H9 (cell line): ENCODE measurements at regions not wholly inside any gene's neighbourhood (a gene's known extent, or its start where the extent isn't known, plus 50 kb on each side); places are given as distances from the start of the nearest gene placed in this dataset.

ENCODE experiments used
- DNase-seq: peaks from one replicate; pipeline ENCODE4 v3.0.0-alpha.2; 2017
- H2AFZ ChIP-seq: one replicate; pipeline ENCODE4 v1.6.1; 2013; ENCODE audit warnings: mild to moderate bottlenecking, low read length, control low read depth, moderate library complexity
- H2AK5ac ChIP-seq: 2 replicates; pipeline ENCODE4 v1.6.1; 2013; ENCODE audit warnings: low read length, control low read depth, mixed read lengths; ENCODE audit not compliant: insufficient read length
- H2BK120ac ChIP-seq: one replicate; pipeline ENCODE4 v1.6.1; 2013; ENCODE audit warnings: low read depth, mild to moderate bottlenecking, low read length, control low read depth, inconsistent platforms; ENCODE audit not compliant: poor library complexity, severe bottlenecking
- H2BK12ac ChIP-seq: 2 replicates; pipeline ENCODE4 v1.6.1; 2013; ENCODE audit warnings: low read length, control low read depth, mixed read lengths, low read depth; ENCODE audit not compliant: insufficient read length
- H2BK15ac ChIP-seq: 2 replicates; pipeline ENCODE4 v1.6.1; 2013; ENCODE audit warnings: low read depth, low read length, control low read depth
- H2BK20ac ChIP-seq: one replicate; pipeline ENCODE4 v1.6.1; 2013; ENCODE audit warnings: low read depth, mild to moderate bottlenecking, low read length, control low read depth, inconsistent platforms; ENCODE audit not compliant: poor library complexity, severe bottlenecking
- H2BK5ac ChIP-seq: 2 replicates; pipeline ENCODE4 v1.6.1; 2013; ENCODE audit warnings: low read length, control low read depth, mixed read lengths; ENCODE audit not compliant: insufficient read length
- H3K14ac ChIP-seq: 2 replicates; pipeline ENCODE4 v1.6.1; 2013; ENCODE audit warnings: low read length, control low read depth; ENCODE audit not compliant: insufficient read depth
- H3K18ac ChIP-seq: 2 replicates; pipeline ENCODE4 v1.6.1; 2013; ENCODE audit warnings: low read depth, mild to moderate bottlenecking, mixed read lengths, low read length, control low read depth; ENCODE audit not compliant: insufficient read length
- H3K23ac ChIP-seq: 2 replicates; pipeline ENCODE4 v1.6.1; 2013; ENCODE audit warnings: low read length, control low read depth, mixed read lengths, low read depth; ENCODE audit not compliant: insufficient read length
- H3K23me2 ChIP-seq: 2 replicates; pipeline ENCODE4 v1.6.1; 2013; ENCODE audit warnings: low read depth, mild to moderate bottlenecking, mixed read lengths, low read length, control low read depth; ENCODE audit not compliant: insufficient read length, poor library complexity, severe bottlenecking
- H3K27ac ChIP-seq: 2 replicates; pipeline ENCODE4 v1.5.1; 2013; ENCODE audit warnings: low read length, control low read depth, mixed read lengths, low read depth; ENCODE audit not compliant: insufficient read length
- H3K27me3 ChIP-seq: 2 replicates; pipeline ENCODE4 v1.6.1; 2013; ENCODE audit warnings: low read length, control low read depth, inconsistent platforms; ENCODE audit not compliant: insufficient read depth
- H3K4ac ChIP-seq: 2 replicates; pipeline ENCODE4 v1.6.1; 2013; ENCODE audit warnings: low read depth, mild to moderate bottlenecking, control low read depth, inconsistent platforms, low read length, moderate library complexity
- H3K4me1 ChIP-seq: 2 replicates; pipeline ENCODE4 v1.6.1; 2013; ENCODE audit warnings: low read length, control low read depth, inconsistent platforms; ENCODE audit not compliant: insufficient read depth
- H3K4me2 ChIP-seq: 2 replicates; pipeline ENCODE4 v1.6.1; 2013; ENCODE audit warnings: low read length, control low read depth, mixed read lengths; ENCODE audit not compliant: insufficient read length, insufficient read depth
- H3K56ac ChIP-seq: 2 replicates; pipeline ENCODE4 v1.6.1; 2013; ENCODE audit warnings: low read depth, mild to moderate bottlenecking, mixed read lengths, low read length, control low read depth; ENCODE audit not compliant: insufficient read length
- H3K79me1 ChIP-seq: 2 replicates; pipeline ENCODE4 v1.6.1; 2013; ENCODE audit warnings: low read depth, mild to moderate bottlenecking, moderate library complexity, low read length, control low read depth, inconsistent platforms; ENCODE audit not compliant: insufficient read depth, poor library complexity, severe bottlenecking
- H3K79me2 ChIP-seq: 2 replicates; pipeline ENCODE4 v1.6.1; 2013; ENCODE audit warnings: low read length, control low read depth, inconsistent platforms; ENCODE audit not compliant: insufficient read depth
- H3K9ac ChIP-seq: 2 replicates; pipeline ENCODE4 v1.6.1; 2013; ENCODE audit warnings: low read length, control low read depth, mixed read lengths; ENCODE audit not compliant: insufficient read length; ENCODE audit errors: extremely low read depth
- H3K9me3 ChIP-seq: one replicate; pipeline ENCODE4 v1.6.1; 2013; ENCODE audit warnings: low read depth, low read length, inconsistent platforms; ENCODE audit not compliant: control insufficient read depth
- H3T11ph ChIP-seq: one replicate; pipeline ENCODE4 v1.6.1; 2013; ENCODE audit warnings: mild to moderate bottlenecking, low read length, control low read depth, inconsistent platforms
- H4K20me1 ChIP-seq: one replicate; pipeline ENCODE4 v1.6.1; 2013; ENCODE audit not compliant: control insufficient read depth, insufficient read length, insufficient read depth
- H4K5ac ChIP-seq: 2 replicates; pipeline ENCODE4 v1.6.1; 2013; ENCODE audit warnings: low read depth, mild to moderate bottlenecking, mixed read lengths, low read length, control low read depth; ENCODE audit not compliant: insufficient read length
- H4K8ac ChIP-seq: replicated peaks from 2 replicates; pipeline ENCODE4 v1.6.1; 2013; ENCODE audit warnings: low read length, control low read depth, mixed read lengths, low read depth; ENCODE audit not compliant: insufficient read length
- H4K91ac ChIP-seq: 2 replicates; pipeline ENCODE4 v1.6.1; 2013; ENCODE audit warnings: low read depth, mild to moderate bottlenecking, moderate library complexity, mixed read lengths, low read length, control low read depth; ENCODE audit not compliant: insufficient read length
- H3K27ac Mint-ChIP-seq, 3 experiments: 2 replicates in 2 of 3; 3 replicates in 1 of 3; pipeline ENCODE4 v1.8.0; 2020 to 2021; ENCODE audit warnings: mixed read lengths in 3 of 3, mild to moderate bottlenecking in 1 of 3, moderate library complexity in 1 of 3
- H3K27me3 Mint-ChIP-seq: 2 replicates; pipeline ENCODE4 v1.8.0; 2021; ENCODE audit warnings: low read depth, mild to moderate bottlenecking, moderate library complexity, mixed read lengths
- H3K36me3 Mint-ChIP-seq, 3 experiments: 2 replicates in 2 of 3; 3 replicates in 1 of 3; pipeline ENCODE4 v1.8.0; 2020 to 2021; ENCODE audit warnings: low read depth in 3 of 3, mixed read lengths in 3 of 3; ENCODE audit not compliant: insufficient read depth in 1 of 3
- H3K4me1 Mint-ChIP-seq, 2 experiments: 2 replicates each; pipeline ENCODE4 v1.8.0; 2020; ENCODE audit warnings: mixed read lengths in 2 of 2
- H3K4me3 Mint-ChIP-seq, 2 experiments: 2 replicates in 1 of 2; 3 replicates in 1 of 2; pipeline ENCODE4 v1.8.0; 2020 to 2021; ENCODE audit warnings: mild to moderate bottlenecking in 2 of 2, mixed read lengths in 2 of 2, moderate library complexity in 1 of 2
- H3K9me3 Mint-ChIP-seq, 2 experiments: 2 replicates in 1 of 2; 3 replicates in 1 of 2; pipeline ENCODE4 v1.8.0; 2020; ENCODE audit warnings: mild to moderate bottlenecking in 2 of 2, mixed read lengths in 2 of 2, moderate library complexity in 1 of 2
- WGBS: extraction: QIAGEN DNeasy Blood & Tissue Kit; methylation state at CpG from one replicate; pipeline ENCODE4 v1.1.7; 2013; ENCODE audit warnings: missing lambda C conversion rate, low lambda C conversion rate, mixed read lengths; ENCODE audit not compliant: insufficient read length; ENCODE audit errors: extremely low coverage; 5-methylcytosine and 5-hydroxymethylcytosine counted together
- TF ChIP-seq, protein P1 (sequence below): fragments of 200-600 bp; sonication (generic); conservative IDR thresholded peaks from 3 replicates; pipeline ENCODE4 v1.8.0; 2021; ENCODE audit warnings: antibody characterized with exemption, mild to moderate bottlenecking

DNA sequence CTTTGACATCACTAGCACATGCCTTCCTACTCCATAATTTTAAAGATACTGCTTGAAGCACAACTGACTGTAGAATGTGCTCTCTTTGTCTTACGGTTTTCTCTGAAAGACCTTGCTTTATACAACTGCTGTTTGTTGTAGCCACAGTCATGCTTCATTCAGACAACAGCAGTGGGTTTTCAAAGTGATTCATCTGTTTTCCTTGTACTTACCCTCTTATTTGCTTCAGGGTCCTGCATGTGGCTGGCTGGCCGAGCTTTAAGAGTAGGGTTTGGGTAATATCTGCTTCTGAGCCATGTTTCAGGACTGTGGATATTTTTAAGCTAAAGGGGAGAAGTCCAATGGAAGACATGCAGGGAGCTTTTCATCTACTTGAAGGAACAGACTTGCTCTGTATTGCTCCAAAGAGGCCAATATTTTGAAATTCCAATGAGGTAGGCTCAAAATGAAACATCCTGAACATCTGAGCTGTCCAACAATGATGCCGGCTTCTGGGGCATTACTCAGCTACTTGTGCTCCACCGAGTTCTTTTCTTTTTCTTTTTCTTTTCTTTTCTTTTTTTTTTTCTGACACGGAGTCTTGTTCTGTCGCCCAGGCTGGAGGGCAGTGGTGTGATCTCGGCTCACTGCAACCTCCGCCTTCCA, 160.2 kb upstream of the SGK1 start:
- no peaks in the 10 kb centered on the region for H3K9me3 Mint-ChIP-seq
- Histone ChIP-seq H2BK5ac (no peak overlapping the region), H3K23me2 (no peaks in the 10 kb centered on the region), H3K56ac (no peak overlapping the region), H2BK20ac (no peak overlapping the region), H3K18ac (no peak overlapping the region), H3K14ac (no peak overlapping the region), H3K79me1 (no peaks in the 10 kb centered on the region), H3K9me3 (no peaks in the 10 kb centered on the region), H2BK12ac (no peak overlapping the region), H4K91ac (no peak overlapping the region), H2BK120ac (no peak overlapping the region), H4K5ac (no peak overlapping the region), H3K27ac (no peak overlapping the region), H2AK5ac (no peak overlapping the region), H3K4me1 (no peaks in the 10 kb centered on the region; the same call in 1 of the 2 replicates), H3K23ac (no peak overlapping the region), H3K4me2 (no peak overlapping the region), H4K8ac (no peak overlapping the region), H2AFZ (no peak overlapping the region), H3K4ac (no peak overlapping the region), H4K20me1 (no peaks in the 10 kb centered on the region), H3K27me3 (no peaks in the 10 kb centered on the region), H3T11ph (no peak overlapping the region), H3K79me2 (no peaks in the 10 kb centered on the region), H2BK15ac (no peak overlapping the region), H3K9ac (no peak overlapping the region)
- no peaks in the 10 kb centered on the region; a peak in 1 of 7 replicates for H3K36me3 Mint-ChIP-seq
- no peak overlapping the region for H3K27ac Mint-ChIP-seq
- TF ChIP-seq, protein P1, sequence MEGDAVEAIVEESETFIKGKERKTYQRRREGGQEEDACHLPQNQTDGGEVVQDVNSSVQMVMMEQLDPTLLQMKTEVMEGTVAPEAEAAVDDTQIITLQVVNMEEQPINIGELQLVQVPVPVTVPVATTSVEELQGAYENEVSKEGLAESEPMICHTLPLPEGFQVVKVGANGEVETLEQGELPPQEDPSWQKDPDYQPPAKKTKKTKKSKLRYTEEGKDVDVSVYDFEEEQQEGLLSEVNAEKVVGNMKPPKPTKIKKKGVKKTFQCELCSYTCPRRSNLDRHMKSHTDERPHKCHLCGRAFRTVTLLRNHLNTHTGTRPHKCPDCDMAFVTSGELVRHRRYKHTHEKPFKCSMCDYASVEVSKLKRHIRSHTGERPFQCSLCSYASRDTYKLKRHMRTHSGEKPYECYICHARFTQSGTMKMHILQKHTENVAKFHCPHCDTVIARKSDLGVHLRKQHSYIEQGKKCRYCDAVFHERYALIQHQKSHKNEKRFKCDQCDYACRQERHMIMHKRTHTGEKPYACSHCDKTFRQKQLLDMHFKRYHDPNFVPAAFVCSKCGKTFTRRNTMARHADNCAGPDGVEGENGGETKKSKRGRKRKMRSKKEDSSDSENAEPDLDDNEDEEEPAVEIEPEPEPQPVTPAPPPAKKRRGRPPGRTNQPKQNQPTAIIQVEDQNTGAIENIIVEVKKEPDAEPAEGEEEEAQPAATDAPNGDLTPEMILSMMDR: no peak
- no peak for DNase-seq
- peaks cover 11 to 15% of the 10 kb centered on the region in 2 experiments for H3K4me1 Mint-ChIP-seq
- H3K27me3 Mint-ChIP-seq: no peaks in the 10 kb centered on the region; the same call in 1 of the 2 replicates
- no CpG with 5 or more reads among the region's 8 CpGs for WGBS
- no peak overlapping the region for H3K4me3 Mint-ChIP-seq
